Heart left ventricle (tissue), 16 donors: ENCODE measurements at regions not wholly inside any gene's neighbourhood (a gene's known extent, or its start where the extent isn't known, plus 50 kb on each side); places are given as distances from the start of the nearest gene placed in this dataset.

Source experiments
- ATAC-seq, 4 donors: fragments of 200-7000 bp; cut with Tn5 transposase; one replicate each; pipeline ENCODE4 v1.9.1; 2020 to 2022; ENCODE audit warnings: moderate library complexity in 4 of 4, mild to moderate bottlenecking in 3 of 4, moderate number of reproducible peaks in 1 of 4
- DNase-seq, 5 donors: peaks; one replicate each; pipeline ENCODE4 v3.0.0-alpha.2; 2020
- H3K27ac ChIP-seq, 12 donors: fragments of 200-600 bp; sonication (generic) in 4 of 12; one replicate each; pipeline versions ENCODE4 v1.5.0 to v1.8.0; 2016 to 2022; ENCODE audit warnings: mild to moderate bottlenecking in 2 of 12
- H3K27me3 ChIP-seq, 9 donors: fragments of 200-600 bp; sonication (generic) in 2 of 9; one replicate each; pipeline versions ENCODE4 v1.5.1 to v1.8.0; 2016 to 2022; ENCODE audit warnings: mild to moderate bottlenecking in 3 of 9
- H3K36me3 ChIP-seq, 9 donors: fragments of 200-600 bp; sonication (generic) in 2 of 9; one replicate each; pipeline versions ENCODE4 v1.5.0 to v1.8.0; 2018 to 2022; ENCODE audit warnings: mild to moderate bottlenecking in 2 of 9
- H3K4me1 ChIP-seq, 12 donors: fragments of 200-600 bp; sonication (generic) in 4 of 12; one replicate each; pipeline versions ENCODE4 v1.5.0 to v1.8.0; 2016 to 2022; ENCODE audit warnings: mild to moderate bottlenecking in 3 of 12
- H3K4me3 ChIP-seq, 12 donors: fragments of 200-600 bp; sonication (generic) in 4 of 12; one replicate each; pipeline versions ENCODE4 v1.5.0 to v1.8.0; 2017 to 2022; ENCODE audit warnings: mild to moderate bottlenecking in 9 of 12, moderate library complexity in 4 of 12
- H3K9me3 ChIP-seq, 12 donors: fragments of 200-600 bp; sonication (generic) in 4 of 12; one replicate each; pipeline versions ENCODE4 v1.5.0 to v1.8.0; 2016 to 2022; ENCODE audit warnings: mild to moderate bottlenecking in 1 of 12
- POLR2A ChIP-seq, 2 donors: fragments of 450-650 bp; IDR thresholded peaks; one replicate each; pipeline ENCODE4 v1.6.1; 2017; ENCODE audit warnings: antibody characterized with exemption in 2 of 2, mild to moderate bottlenecking in 2 of 2, moderate library complexity in 2 of 2
- WGBS, 4 donors: extraction: QIAGEN DNeasy Blood & Tissue Kit in 2 of 4; methylation state at CpG; one replicate each; pipeline versions ENCODE4 v1.1.5 to v1.1.7; 2013 to 2018; 5-methylcytosine and 5-hydroxymethylcytosine counted together
- intact Hi-C, 10 donors: fragments of 100-400 bp; cut with DNase I; formaldehyde crosslinking; loops; one replicate each; pipeline versions ENCODE4 v1.11.1 to v1.14.2; 2022
- TF ChIP-seq, protein P1 (sequence below), 12 donors: fragments of 200-600 bp; sonication (generic) in 4 of 12; IDR thresholded peaks; one replicate each; pipeline versions ENCODE4 v1.5.0 to v1.8.0; 2018 to 2022; ENCODE audit warnings: antibody characterized with exemption in 12 of 12, mild to moderate bottlenecking in 5 of 12
- donor health status: ischemic (EF 13 %, LVEDD 7.1; RV severe dilation, severe dysfunction).
- donor health status: healthy with polysubstance abuse.
- donor health status: DM: no; HTN: yes; CAD: no.
- donor health status: DM: no; HTN: no; CAD: no.
- donor health status: ischemic (EF 25% LVEDD 6.9; RV normal size, moderate dysfunction).
- donor health status: ischemic (EF 25% LVEDD 5.7; RV mildly dilated, moderate dysfunction).
- donor health status: healthy.
- donor health status: DM: yes; HTN: yes; CAD: no.
- donor health status: ischemic (EF 35%, LVEDD 5.7; RV mildly dilated, moderate dysfunction).
- donor health status: nonischemic (EF 11% LVEDD 7.7; RV severe dilation, severe dysfunction).
- donor health status: DM: yes; HTN: yes; CAD: no.
- donor health status: PGD.
- donor health status: ischemic (EF 29% LVEDD 5.4; RV normal size, mild dysfunction).
- donor health status: nonischemic (EF 23%, LVEDD 6.1; RV moderate dilation, normal function).

DNA sequence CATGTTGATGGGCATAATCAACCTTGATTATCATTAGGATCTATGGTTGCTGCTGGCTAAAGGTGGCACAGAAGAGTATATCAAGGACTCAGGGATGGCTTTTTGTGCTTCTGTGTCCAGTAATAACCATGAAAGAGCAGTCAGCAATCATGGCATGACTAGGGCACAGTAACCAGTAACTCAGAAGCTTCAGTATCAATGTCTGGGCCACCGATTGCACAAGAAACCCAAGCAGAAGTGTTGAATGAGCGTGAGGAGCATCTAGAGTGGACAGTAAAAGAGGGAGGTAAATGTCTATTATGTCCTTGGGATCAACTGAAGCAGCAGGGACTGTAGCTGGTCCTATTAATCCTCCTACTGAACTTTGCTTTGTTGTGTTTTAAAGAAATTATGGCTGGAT lies 81.5 kb upstream of the F13A1 start:
- DNase-seq (no peak), ATAC-seq (no peak)
- intact Hi-C loops: no loop called here
- no peaks in the 10 kb centered on the region for H3K36me3 ChIP-seq
- H3K4me1 ChIP-seq: peaks cover 0 to 25% (median 0%) of the 10 kb centered on the region in 12 donors
- no peak overlapping the region for H3K4me3 ChIP-seq
- no peak overlapping the region for H3K27ac ChIP-seq
- no peaks in the 10 kb centered on the region for H3K9me3 ChIP-seq
- H3K27me3 ChIP-seq: no peaks in the 10 kb centered on the region
- TF ChIP-seq POLR2A (IDR thresholded peaks at IDR 0.05): no peak
- TF ChIP-seq, protein P1, sequence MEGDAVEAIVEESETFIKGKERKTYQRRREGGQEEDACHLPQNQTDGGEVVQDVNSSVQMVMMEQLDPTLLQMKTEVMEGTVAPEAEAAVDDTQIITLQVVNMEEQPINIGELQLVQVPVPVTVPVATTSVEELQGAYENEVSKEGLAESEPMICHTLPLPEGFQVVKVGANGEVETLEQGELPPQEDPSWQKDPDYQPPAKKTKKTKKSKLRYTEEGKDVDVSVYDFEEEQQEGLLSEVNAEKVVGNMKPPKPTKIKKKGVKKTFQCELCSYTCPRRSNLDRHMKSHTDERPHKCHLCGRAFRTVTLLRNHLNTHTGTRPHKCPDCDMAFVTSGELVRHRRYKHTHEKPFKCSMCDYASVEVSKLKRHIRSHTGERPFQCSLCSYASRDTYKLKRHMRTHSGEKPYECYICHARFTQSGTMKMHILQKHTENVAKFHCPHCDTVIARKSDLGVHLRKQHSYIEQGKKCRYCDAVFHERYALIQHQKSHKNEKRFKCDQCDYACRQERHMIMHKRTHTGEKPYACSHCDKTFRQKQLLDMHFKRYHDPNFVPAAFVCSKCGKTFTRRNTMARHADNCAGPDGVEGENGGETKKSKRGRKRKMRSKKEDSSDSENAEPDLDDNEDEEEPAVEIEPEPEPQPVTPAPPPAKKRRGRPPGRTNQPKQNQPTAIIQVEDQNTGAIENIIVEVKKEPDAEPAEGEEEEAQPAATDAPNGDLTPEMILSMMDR (IDR thresholded peaks at IDR 0.05): no peak
- 72 to 97% (median 89%) methylated on average over 2 of the region's 2 CpGs for WGBS, 4 donors

DNA sequence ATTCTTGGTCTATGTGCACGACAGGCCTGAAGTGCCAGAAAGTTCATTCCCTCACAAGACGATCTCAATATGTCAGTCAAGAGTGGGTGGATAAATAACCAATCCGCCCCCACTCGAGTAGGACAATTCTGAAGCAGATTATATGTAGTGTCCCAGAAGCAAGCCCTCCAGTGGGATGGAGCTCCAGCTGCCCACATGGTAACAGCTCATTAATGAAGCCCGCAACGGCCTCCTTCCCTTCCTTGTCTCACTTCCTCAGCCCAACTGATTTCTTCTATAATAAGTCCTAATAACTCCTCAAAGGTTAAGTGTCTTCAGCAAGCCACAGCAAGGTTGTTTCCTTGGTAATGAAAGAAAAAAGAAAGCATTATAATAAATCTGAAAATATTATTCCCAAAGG lies 82.1 kb upstream of the F13A1 start:
- Histone ChIP-seq H3K4me1 (peaks cover 0 to 29% (median 0%) of the 10 kb centered on the region in 12 donors), H3K27ac (no peak overlapping the region), H3K27me3 (no peaks in the 10 kb centered on the region), H3K4me3 (no peak overlapping the region), H3K9me3 (no peaks in the 10 kb centered on the region), H3K36me3 (no peaks in the 10 kb centered on the region)
- intact Hi-C loops: no loop called here
- whole genome bisulfite sequencing, 4 donors: 66 to 79% (median 70%) methylated on average over 6 of the region's 6 CpGs
- no peak for DNase-seq
- ATAC-seq: no peak
- no peak for TF ChIP-seq POLR2A (IDR thresholded peaks at IDR 0.05)

DNA sequence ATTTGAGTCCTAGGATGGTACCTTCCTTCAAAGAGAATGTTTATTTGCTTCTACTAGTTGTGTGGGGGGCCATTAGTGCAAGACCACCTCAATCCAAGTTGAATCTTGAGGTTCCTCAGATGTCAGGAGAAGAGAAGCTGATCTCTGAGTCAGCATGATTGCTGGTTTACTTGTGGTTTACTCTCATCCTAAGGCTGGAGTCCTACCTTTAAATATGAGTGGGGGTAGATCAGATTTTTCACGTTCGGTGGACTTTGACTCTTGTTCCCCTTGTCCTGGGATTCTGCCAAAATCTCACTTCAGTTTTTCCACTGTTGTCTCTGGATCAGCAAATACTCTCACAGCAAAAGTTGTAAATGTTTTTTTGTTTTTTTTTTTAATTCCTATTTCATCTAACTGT lies 84.6 kb upstream of the F13A1 start:
- 37 to 58% (median 44%) methylated on average over 2 of the region's 2 CpGs for WGBS, 4 donors

DNA sequence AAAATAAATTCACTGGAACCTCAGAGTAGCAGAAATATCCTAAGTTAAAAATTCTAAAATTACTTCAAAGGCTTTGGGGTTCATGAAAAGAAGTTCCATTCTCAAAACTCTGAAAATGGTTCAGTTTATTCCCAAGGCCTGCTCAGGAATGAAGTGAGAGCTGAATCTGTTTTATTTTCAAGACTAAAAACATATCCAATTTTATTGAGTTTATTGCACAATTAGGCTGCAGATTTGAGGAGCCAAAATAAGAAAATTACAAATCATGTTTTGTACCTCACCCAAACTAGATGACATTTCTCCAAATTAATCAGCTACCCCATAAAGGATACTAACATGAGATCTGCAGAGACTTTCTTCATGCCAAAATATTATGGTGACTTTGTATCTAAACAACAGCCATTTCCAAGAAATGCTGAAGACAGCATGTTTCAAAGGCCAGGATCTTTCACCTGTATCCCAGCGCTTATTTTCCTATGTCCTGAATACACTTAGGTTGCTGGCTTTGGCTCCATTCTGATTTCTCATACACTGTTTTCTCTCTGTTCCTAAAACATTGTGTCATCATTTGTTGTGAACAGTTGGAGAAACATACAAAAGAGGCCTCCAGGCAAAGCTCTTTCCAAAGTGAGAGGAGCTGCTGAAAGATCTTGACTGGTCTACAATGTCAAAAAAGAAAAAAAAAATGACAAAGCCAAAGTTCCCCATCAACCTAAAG lies 85.7 kb upstream of the F13A1 start:
- Histone ChIP-seq H3K4me3 (no peak overlapping the region), H3K9me3 (no peaks in the 10 kb centered on the region), H3K27ac (peak overlapping the region in 1 of 12 donors; percentile 14), H3K27me3 (no peaks in the 10 kb centered on the region), H3K4me1 (peaks cover 0 to 29% (median 0%) of the 10 kb centered on the region in 12 donors), H3K36me3 (no peaks in the 10 kb centered on the region)
- no peak for TF ChIP-seq POLR2A (IDR thresholded peaks at IDR 0.05)
- TF ChIP-seq, protein P1 (IDR thresholded peaks at IDR 0.05): no peak
- WGBS, 4 donors: 86 to 96% (median 93%) methylated on average over 1 of the region's 1 CpG
- ATAC-seq: no peak
- DNase-seq: no peak
- intact Hi-C loops: no loop called here

More for the DNA sequence above, 84.6 kb upstream of the F13A1 start:
- intact Hi-C loops: no loop called here
- no peak overlapping the region for H3K4me3 ChIP-seq
- ATAC-seq: no peak
- no peak overlapping the region for H3K27ac ChIP-seq
- peaks cover 0 to 29% (median 0%) of the 10 kb centered on the region in 12 donors for H3K4me1 ChIP-seq
- no peaks in the 10 kb centered on the region for H3K36me3 ChIP-seq
- H3K27me3 ChIP-seq: no peaks in the 10 kb centered on the region
- no peaks in the 10 kb centered on the region for H3K9me3 ChIP-seq
- no peak for DNase-seq
- TF ChIP-seq, protein P1 (IDR thresholded peaks at IDR 0.05): no peak
- no peak for TF ChIP-seq POLR2A (IDR thresholded peaks at IDR 0.05)

DNA sequence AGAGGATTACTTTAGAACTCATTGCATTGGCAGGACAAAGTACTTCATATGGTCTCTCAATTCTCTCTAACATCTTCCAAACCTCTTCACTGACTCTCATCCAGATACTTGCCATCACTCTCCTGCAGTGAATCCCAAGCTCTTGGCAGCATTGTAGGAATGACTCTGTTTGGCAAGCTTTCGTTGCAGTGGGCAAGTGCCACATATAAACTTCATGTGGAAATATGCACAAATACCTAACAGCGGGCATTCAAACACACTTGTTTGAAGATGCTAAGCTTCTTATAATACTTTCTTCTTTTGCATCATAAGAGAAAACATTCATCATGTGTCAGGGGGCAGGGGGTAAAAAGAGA lies 86.2 kb upstream of the F13A1 start:
- Histone ChIP-seq H3K4me3 (no peak overlapping the region), H3K27ac (peak overlapping the region in 1 of 12 donors; percentile 14), H3K27me3 (no peaks in the 10 kb centered on the region), H3K36me3 (no peaks in the 10 kb centered on the region), H3K4me1 (peaks cover 0 to 30% (median 1%) of the 10 kb centered on the region in 12 donors), H3K9me3 (no peaks in the 10 kb centered on the region)
- 45 to 47% (median 46%) methylated on average over 2 of the region's 2 CpGs for WGBS, 4 donors
- DNase-seq: no peak
- TF ChIP-seq, protein P1 (IDR thresholded peaks at IDR 0.05): no peak
- no peak for TF ChIP-seq POLR2A (IDR thresholded peaks at IDR 0.05)
- no peak for ATAC-seq
- intact Hi-C loops: no loop called here
